ENCODE measurements at regions not wholly inside any gene's neighbourhood (a gene's known extent, or its start where the extent isn't known, plus 50 kb on each side); places are given as distances from the start of the nearest gene placed in this dataset.

DNA sequence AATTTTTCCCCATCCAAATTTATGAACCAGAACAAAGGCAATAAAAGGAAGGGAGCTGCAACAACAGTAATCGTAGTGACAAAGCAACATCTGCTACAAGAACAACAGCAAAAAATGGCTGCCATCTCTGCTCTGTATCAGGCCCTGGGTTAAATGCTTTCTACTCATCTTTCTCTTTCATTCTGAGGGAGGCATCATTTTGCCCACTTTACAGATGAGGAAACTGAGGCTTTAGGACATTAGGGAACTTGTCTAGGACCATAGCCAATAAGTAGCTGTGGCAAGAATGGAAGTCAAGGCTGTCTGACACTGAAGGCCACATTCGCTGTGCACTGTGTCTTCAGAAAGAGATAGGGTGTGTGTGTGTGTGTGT, 192.4 kb upstream of the NUDT4 start:
- Mint-ChIP-seq H3K36me3 (no peaks in the 10 kb centered on the region), H3K9me3 (peaks cover 0 to 2% (median 0%) of the 10 kb centered on the region in 5 donors), H3K27ac (no peak overlapping the region), H3K4me3 (no peak overlapping the region), H3K4me1 (peaks cover 4 to 15% (median 8%) of the 10 kb centered on the region in 3 donors), H3K27me3 (peaks cover 0 to 3% of the 10 kb centered on the region in 2 donors)
- Histone ChIP-seq H3K27ac (ENCODE audit: low read depth, low read length) (no peak overlapping the region), H3K27me3 (ENCODE audit: insufficient read depth, low read length, poor library complexity, severe bottlenecking) (no peaks in the 10 kb centered on the region), H3K9me3 (ENCODE audit: low read length) (no peaks in the 10 kb centered on the region), H3K4me3 (ENCODE audit: low read length) (no peak overlapping the region), H3K36me3 (ENCODE audit: insufficient read depth, low read length) (no peaks in the 10 kb centered on the region), H3K4me1 (ENCODE audit: insufficient read depth, low read length) (peaks cover 11% of the 10 kb centered on the region)
- CTCF ChIA-PET = no interaction called here
- POLR2A ChIA-PET = no interaction called here
- DNase-seq = no peak

DNA sequence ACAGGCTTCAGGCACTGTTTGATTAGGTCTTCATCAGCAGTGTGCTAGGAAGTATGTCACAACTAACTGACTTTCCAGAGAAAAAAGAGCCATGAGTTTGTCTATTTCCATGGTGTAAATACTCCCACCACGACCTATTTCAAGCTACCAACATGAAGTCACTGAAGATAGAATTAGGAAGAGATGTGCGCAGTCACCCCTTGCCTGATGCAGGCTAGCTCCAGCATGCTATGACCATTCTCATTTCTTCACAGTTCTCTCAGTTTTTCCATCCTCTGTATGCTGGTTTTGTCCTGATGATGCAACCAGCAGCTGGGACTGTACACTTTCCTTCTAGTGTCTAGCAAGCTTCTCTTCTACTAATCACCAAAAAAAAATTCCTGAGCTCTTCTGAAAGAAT, 191.6 kb upstream of the NUDT4 start:
- H3K27ac Mint-ChIP-seq = peak overlapping the region in 1 of 8 donors; percentile 19
- no peaks in the 10 kb centered on the region for H3K36me3 Mint-ChIP-seq
- peaks cover 2 to 3% of the 10 kb centered on the region in 2 donors for H3K27me3 Mint-ChIP-seq
- Histone ChIP-seq H3K9me3 (ENCODE audit: low read length) (no peaks in the 10 kb centered on the region), H3K4me1 (ENCODE audit: insufficient read depth, low read length) (peaks cover 11% of the 10 kb centered on the region), H3K4me3 (ENCODE audit: low read length) (no peak overlapping the region), H3K27me3 (ENCODE audit: insufficient read depth, low read length, poor library complexity, severe bottlenecking) (no peaks in the 10 kb centered on the region), H3K27ac (ENCODE audit: low read depth, low read length) (no peak overlapping the region), H3K36me3 (ENCODE audit: insufficient read depth, low read length) (no peaks in the 10 kb centered on the region)
- H3K4me3 Mint-ChIP-seq = no peak overlapping the region
- peaks cover 4 to 15% (median 8%) of the 10 kb centered on the region in 3 donors for H3K4me1 Mint-ChIP-seq
- DNase-seq = no peak
- H3K9me3 Mint-ChIP-seq = peaks cover 0 to 2% (median 0%) of the 10 kb centered on the region in 5 donors
- ChIA-PET CTCF (no interaction called here), POLR2A (no interaction called here)

DNA sequence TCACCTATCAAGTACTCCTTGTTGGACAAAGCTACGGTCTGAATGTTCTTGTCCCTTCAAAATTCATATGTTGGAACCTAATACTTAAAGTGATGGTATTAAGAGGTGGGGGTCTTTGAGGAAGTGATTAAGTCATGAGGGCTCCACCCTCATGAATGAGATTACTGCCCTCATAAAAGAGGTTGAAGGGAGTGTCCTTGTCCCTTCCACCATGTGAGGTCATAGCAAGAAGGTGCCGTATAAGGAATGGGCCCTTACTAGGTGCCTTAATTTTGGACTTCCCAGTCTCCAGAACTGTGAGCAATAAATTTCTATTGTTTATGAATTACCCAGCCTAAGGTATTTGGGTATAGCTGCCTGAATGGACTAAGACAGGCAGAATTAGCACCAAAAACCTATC, 191.1 kb upstream of the NUDT4 start:
- Histone ChIP-seq H3K4me3 (ENCODE audit: low read length) (no peak overlapping the region), H3K36me3 (ENCODE audit: insufficient read depth, low read length) (no peaks in the 10 kb centered on the region), H3K4me1 (ENCODE audit: insufficient read depth, low read length) (peaks cover 11% of the 10 kb centered on the region), H3K27ac (ENCODE audit: low read depth, low read length) (no peak overlapping the region), H3K9me3 (ENCODE audit: low read length) (no peaks in the 10 kb centered on the region), H3K27me3 (ENCODE audit: insufficient read depth, low read length, poor library complexity, severe bottlenecking) (no peaks in the 10 kb centered on the region)
- H3K4me1 Mint-ChIP-seq = peaks cover 4 to 15% (median 8%) of the 10 kb centered on the region in 3 donors
- POLR2A ChIA-PET = no interaction called here
- H3K4me3 Mint-ChIP-seq = no peak overlapping the region
- H3K27me3 Mint-ChIP-seq = peaks cover 2 to 3% of the 10 kb centered on the region in 2 donors
- no peak overlapping the region for H3K27ac Mint-ChIP-seq
- H3K9me3 Mint-ChIP-seq = peaks cover 0 to 2% (median 0%) of the 10 kb centered on the region in 5 donors
- CTCF ChIA-PET = no interaction called here
- H3K36me3 Mint-ChIP-seq = no peaks in the 10 kb centered on the region
- no peak for DNase-seq

DNA sequence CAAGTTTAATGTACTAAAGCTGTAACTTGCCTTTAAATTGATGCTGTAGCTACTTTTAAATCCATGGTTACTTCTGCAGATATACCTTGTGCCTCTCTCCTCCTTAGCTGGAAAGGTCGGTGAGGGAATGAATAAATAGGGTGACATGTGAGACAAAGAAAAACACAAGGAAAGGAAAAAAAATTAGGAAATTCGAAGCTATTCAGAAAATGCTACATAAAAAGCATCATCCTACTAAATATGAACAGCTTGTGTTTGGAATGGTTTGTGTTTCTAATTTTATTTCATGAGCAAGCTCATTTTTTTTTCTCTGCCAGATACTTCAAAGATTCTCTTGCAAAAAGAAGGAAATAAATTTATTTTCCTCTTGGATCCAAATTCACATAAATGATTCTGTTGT, 186.3 kb upstream of the NUDT4 start:
- H3K27me3 Mint-ChIP-seq = peaks cover 2 to 13% of the 10 kb centered on the region in 2 donors
- Histone ChIP-seq H3K27me3 (ENCODE audit: insufficient read depth, low read length, poor library complexity, severe bottlenecking) (no peaks in the 10 kb centered on the region), H3K9me3 (ENCODE audit: low read length) (no peaks in the 10 kb centered on the region), H3K36me3 (ENCODE audit: insufficient read depth, low read length) (no peaks in the 10 kb centered on the region), H3K4me1 (ENCODE audit: insufficient read depth, low read length) (no peaks in the 10 kb centered on the region), H3K27ac (ENCODE audit: low read depth, low read length) (no peak overlapping the region), H3K4me3 (ENCODE audit: low read length) (no peak overlapping the region)
- H3K4me3 Mint-ChIP-seq = no peak overlapping the region
- DNase-seq = no peak
- peaks cover 0 to 1% (median 0%) of the 10 kb centered on the region in 3 donors for H3K36me3 Mint-ChIP-seq
- ChIA-PET POLR2A (interaction anchor here (0.5 kb wide), 1 partner anchor 115 kb away, joined by 3 read pairs; no protein-coding TSS in a partner anchor), CTCF (no interaction called here)
- H3K9me3 Mint-ChIP-seq = peaks cover 0 to 10% (median 5%) of the 10 kb centered on the region in 5 donors
- no peaks in the 10 kb centered on the region for H3K4me1 Mint-ChIP-seq
- H3K27ac Mint-ChIP-seq = no peak overlapping the region

DNA sequence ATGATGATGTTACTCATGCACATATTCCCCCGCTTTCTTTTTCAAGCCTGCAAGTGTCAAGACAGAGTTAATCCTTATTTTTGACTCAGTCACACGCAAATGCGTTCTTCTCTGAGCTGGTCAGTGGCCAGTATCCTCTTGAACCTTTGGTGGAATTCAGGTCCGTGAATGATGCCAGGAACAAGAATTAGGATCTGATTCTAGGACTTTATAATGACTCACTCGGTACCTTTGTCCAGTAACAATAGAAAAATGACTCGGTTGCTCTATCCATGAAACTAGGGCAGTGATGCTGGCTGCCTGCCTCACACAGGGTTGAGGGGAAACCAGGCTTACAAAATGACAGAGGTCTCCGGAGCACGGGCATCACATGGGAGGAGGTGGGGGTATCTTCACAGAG, 185.8 kb upstream of the NUDT4 start:
- Mint-ChIP-seq H3K27ac (peak overlapping the region in 1 of 8 donors; percentile 64), H3K4me1 (no peaks in the 10 kb centered on the region), H3K36me3 (peaks cover 0 to 1% (median 0%) of the 10 kb centered on the region in 3 donors), H3K27me3 (peaks cover 2 to 15% of the 10 kb centered on the region in 2 donors), H3K4me3 (no peak overlapping the region), H3K9me3 (peaks cover 0 to 10% (median 5%) of the 10 kb centered on the region in 5 donors)
- no peaks in the 10 kb centered on the region for H3K27me3 ChIP-seq (ENCODE audit: insufficient read depth, low read length, poor library complexity, severe bottlenecking)
- DNase-seq = no peak
- no peaks in the 10 kb centered on the region for H3K4me1 ChIP-seq (ENCODE audit: insufficient read depth, low read length)
- no peaks in the 10 kb centered on the region for H3K9me3 ChIP-seq (ENCODE audit: low read length)
- POLR2A ChIA-PET = no interaction called here
- H3K36me3 ChIP-seq (ENCODE audit: insufficient read depth, low read length) = no peaks in the 10 kb centered on the region
- H3K4me3 ChIP-seq (ENCODE audit: low read length) = no peak overlapping the region
- CTCF ChIA-PET = no interaction called here
- H3K27ac ChIP-seq (ENCODE audit: low read depth, low read length) = no peak overlapping the region

DNA sequence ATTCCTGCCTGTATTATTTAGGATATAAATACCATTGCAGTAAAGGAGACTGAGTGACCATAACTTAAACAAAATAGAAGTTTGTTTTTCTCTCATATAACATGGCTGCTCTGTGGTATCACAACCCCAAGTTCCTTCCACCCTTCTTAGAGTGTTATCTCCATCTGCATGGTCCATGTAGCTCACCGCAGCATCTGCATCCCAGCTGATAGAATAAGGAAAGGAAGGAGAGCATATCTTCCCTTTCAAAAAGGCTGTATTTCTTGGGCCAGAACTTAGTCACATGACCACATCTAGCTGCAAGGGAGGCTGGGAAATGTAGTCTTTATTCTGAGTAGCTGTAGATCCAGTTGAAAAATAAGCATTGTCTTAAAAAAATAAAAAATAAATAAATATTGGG, 184.8 kb upstream of the NUDT4 start:
- H3K27ac Mint-ChIP-seq = no peak overlapping the region
- Histone ChIP-seq H3K4me3 (ENCODE audit: low read length) (no peak overlapping the region), H3K27ac (ENCODE audit: low read depth, low read length) (no peak overlapping the region), H3K27me3 (ENCODE audit: insufficient read depth, low read length, poor library complexity, severe bottlenecking) (no peaks in the 10 kb centered on the region), H3K4me1 (ENCODE audit: insufficient read depth, low read length) (no peaks in the 10 kb centered on the region), H3K9me3 (ENCODE audit: low read length) (no peaks in the 10 kb centered on the region), H3K36me3 (ENCODE audit: insufficient read depth, low read length) (no peaks in the 10 kb centered on the region)
- DNase-seq = no peak
- peaks cover 2 to 16% of the 10 kb centered on the region in 2 donors for H3K27me3 Mint-ChIP-seq
- H3K36me3 Mint-ChIP-seq = peaks cover 0 to 1% (median 0%) of the 10 kb centered on the region in 3 donors
- H3K9me3 Mint-ChIP-seq = peaks cover 0 to 10% (median 5%) of the 10 kb centered on the region in 5 donors
- ChIA-PET POLR2A (no interaction called here), CTCF (no interaction called here)
- H3K4me1 Mint-ChIP-seq = no peaks in the 10 kb centered on the region
- no peak overlapping the region for H3K4me3 Mint-ChIP-seq

DNA sequence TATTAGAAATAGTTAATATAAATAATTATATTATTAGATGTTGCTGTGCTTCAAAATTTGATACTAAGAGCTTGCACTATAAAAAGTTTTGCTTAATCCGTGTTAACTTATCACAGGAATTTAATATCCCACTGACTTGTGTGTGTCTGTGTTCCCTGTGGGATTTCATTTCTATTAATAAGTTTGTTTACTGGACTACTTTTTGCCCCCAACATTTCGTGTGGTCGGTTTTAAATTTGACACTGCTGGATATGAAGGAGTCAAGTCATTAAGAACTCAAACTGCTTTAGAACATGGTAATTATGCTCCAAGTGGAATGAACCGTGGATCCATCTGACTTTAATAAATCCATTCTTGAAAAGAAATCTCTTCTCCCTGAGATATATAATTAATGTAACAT, 182.2 kb upstream of the NUDT4 start:
- H3K9me3 ChIP-seq (ENCODE audit: low read length) = no peaks in the 10 kb centered on the region
- no peak overlapping the region for H3K27ac ChIP-seq (ENCODE audit: low read depth, low read length)
- H3K4me3 ChIP-seq (ENCODE audit: low read length) = no peak overlapping the region
- DNase-seq = no peak
- H3K4me3 Mint-ChIP-seq = no peak overlapping the region
- H3K27me3 ChIP-seq (ENCODE audit: insufficient read depth, low read length, poor library complexity, severe bottlenecking) = no peaks in the 10 kb centered on the region
- H3K4me1 ChIP-seq (ENCODE audit: insufficient read depth, low read length) = no peaks in the 10 kb centered on the region
- ChIA-PET CTCF (no interaction called here), POLR2A (no interaction called here)
- H3K9me3 Mint-ChIP-seq = peaks cover 0 to 10% (median 5%) of the 10 kb centered on the region in 5 donors
- H3K27me3 Mint-ChIP-seq = peaks cover 6 to 30% of the 10 kb centered on the region in 2 donors
- peaks cover 0 to 1% (median 0%) of the 10 kb centered on the region in 3 donors for H3K36me3 Mint-ChIP-seq
- no peaks in the 10 kb centered on the region for H3K4me1 Mint-ChIP-seq
- no peaks in the 10 kb centered on the region for H3K36me3 ChIP-seq (ENCODE audit: insufficient read depth, low read length)
- H3K27ac Mint-ChIP-seq = no peak overlapping the region

DNA sequence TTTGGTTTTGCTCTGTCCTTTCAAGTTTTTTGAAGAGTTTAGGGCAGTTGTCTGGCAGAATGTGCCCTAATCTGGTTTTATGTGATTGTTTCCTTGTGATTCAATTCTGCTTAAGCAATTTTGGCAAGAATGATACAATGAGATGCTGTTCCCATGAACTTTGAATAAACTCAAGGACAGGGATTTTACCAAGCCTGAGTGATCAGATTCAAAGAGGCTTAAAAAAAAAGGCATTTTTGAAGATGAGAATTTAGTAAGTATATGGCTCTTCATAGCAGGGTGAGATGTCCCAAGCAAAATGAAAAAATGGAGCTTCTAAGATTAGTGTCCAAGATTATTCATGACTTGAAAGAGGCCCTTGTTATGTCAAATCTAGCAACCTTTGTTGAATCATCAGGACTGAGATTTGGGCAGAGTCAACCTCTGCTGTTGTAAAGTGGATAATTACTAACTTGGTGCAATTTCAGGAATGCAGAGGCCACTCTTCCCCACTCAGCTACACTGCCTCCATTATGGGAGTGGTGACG, 180.6 kb upstream of the NUDT4 start:
- Mint-ChIP-seq H3K36me3 (peaks cover 0 to 1% (median 0%) of the 10 kb centered on the region in 3 donors), H3K4me3 (no peak overlapping the region), H3K9me3 (peaks cover 0 to 10% (median 5%) of the 10 kb centered on the region in 5 donors), H3K27me3 (peaks cover 5 to 31% of the 10 kb centered on the region in 2 donors), H3K27ac (no peak overlapping the region), H3K4me1 (no peaks in the 10 kb centered on the region)
- no peaks in the 10 kb centered on the region for H3K27me3 ChIP-seq (ENCODE audit: insufficient read depth, low read length, poor library complexity, severe bottlenecking)
- no peak overlapping the region for H3K4me3 ChIP-seq (ENCODE audit: low read length)
- no peaks in the 10 kb centered on the region for H3K4me1 ChIP-seq (ENCODE audit: insufficient read depth, low read length)
- H3K27ac ChIP-seq (ENCODE audit: low read depth, low read length) = no peak overlapping the region
- H3K9me3 ChIP-seq (ENCODE audit: low read length) = no peaks in the 10 kb centered on the region
- no peaks in the 10 kb centered on the region for H3K36me3 ChIP-seq (ENCODE audit: insufficient read depth, low read length)
- DNase-seq = no peak
- POLR2A ChIA-PET = no interaction called here
- CTCF ChIA-PET = no interaction called here
